Nephron (organoid): ENCODE measurements at regions not wholly inside any gene's neighbourhood (a gene's known extent, or its start where the extent isn't known, plus 50 kb on each side); places are given as distances from the start of the nearest gene placed in this dataset.

Experiments
- H3K27ac Mint-ChIP-seq, 3 experiments: 2 replicates each; pipeline ENCODE4 v1.8.0; 2020; ENCODE audit warnings: mixed read lengths in 3 of 3, mild to moderate bottlenecking in 2 of 3, moderate library complexity in 1 of 3
- H3K27me3 Mint-ChIP-seq: 2 replicates; pipeline ENCODE4 v1.8.0; 2021; ENCODE audit warnings: low read depth, mild to moderate bottlenecking, moderate library complexity, mixed read lengths
- H3K36me3 Mint-ChIP-seq: 2 replicates; pipeline ENCODE4 v1.8.0; 2020; ENCODE audit warnings: low read depth, mixed read lengths
- H3K4me1 Mint-ChIP-seq: 2 replicates; pipeline ENCODE4 v1.8.0; 2020; ENCODE audit warnings: mixed read lengths
- H3K4me3 Mint-ChIP-seq, 3 experiments: 2 replicates each; pipeline ENCODE4 v1.8.0; 2020; ENCODE audit warnings: mild to moderate bottlenecking in 3 of 3, mixed read lengths in 3 of 3, moderate library complexity in 2 of 3
- H3K9me3 Mint-ChIP-seq: 2 replicates; pipeline ENCODE4 v1.8.0; 2020; ENCODE audit warnings: mixed read lengths
- CTCF ChIP-seq, 3 experiments: fragments of 200-600 bp; sonication (generic); IDR thresholded peaks; one replicate each; pipeline ENCODE4 v1.5.0; 2021; ENCODE audit warnings: antibody characterized with exemption in 3 of 3; ENCODE audit not compliant: unreplicated experiment in 3 of 3

- H3K4me1 Mint-ChIP-seq: peaks cover 23% of the 10 kb centered on the region
- H3K36me3 Mint-ChIP-seq: no peaks in the 10 kb centered on the region
- TF ChIP-seq CTCF (IDR thresholded peaks at IDR 0.05; ENCODE audit: unreplicated experiment in 3 of 3): no peak
- peak overlapping the region in 1 of 3 experiments; percentile 18 for H3K27ac Mint-ChIP-seq
- no peak overlapping the region for H3K4me3 Mint-ChIP-seq
- H3K9me3 Mint-ChIP-seq: no peaks in the 10 kb centered on the region
- peaks cover 12% of the 10 kb centered on the region for H3K27me3 Mint-ChIP-seq
Observed at GRCh38 chr6:14819001-14819400, 426.9 kb upstream of the JARID2 start.

GRCh38 chr6:14819840-14820420 lies 425.9 kb upstream of the JARID2 start:
- Mint-ChIP-seq H3K4me3 (no peak overlapping the region), H3K27me3 (peaks cover 11% of the 10 kb centered on the region), H3K27ac (no peak overlapping the region), H3K4me1 (peaks cover 30% of the 10 kb centered on the region), H3K36me3 (no peaks in the 10 kb centered on the region), H3K9me3 (no peaks in the 10 kb centered on the region)
- TF ChIP-seq CTCF (IDR thresholded peaks at IDR 0.05; ENCODE audit: unreplicated experiment in 3 of 3): no peak

- Mint-ChIP-seq H3K27me3 (peaks cover 7% of the 10 kb centered on the region), H3K36me3 (no peaks in the 10 kb centered on the region), H3K27ac (no peak overlapping the region), H3K4me3 (no peak overlapping the region), H3K9me3 (no peaks in the 10 kb centered on the region), H3K4me1 (peaks cover 42% of the 10 kb centered on the region)
- TF ChIP-seq CTCF (IDR thresholded peaks at IDR 0.05; ENCODE audit: unreplicated experiment in 3 of 3): no peak
Observed at GRCh38 chr6:14822012-14822553, 423.8 kb upstream of the JARID2 start.

GRCh38 chr6:14822679-14823078 lies 423.2 kb upstream of the JARID2 start:
- Mint-ChIP-seq H3K4me3 (no peak overlapping the region), H3K27me3 (peaks cover 7% of the 10 kb centered on the region), H3K36me3 (no peaks in the 10 kb centered on the region), H3K4me1 (peaks cover 46% of the 10 kb centered on the region), H3K27ac (peak overlapping the region; percentile 54 to 88 (median 56)), H3K9me3 (no peaks in the 10 kb centered on the region)
- TF ChIP-seq CTCF (IDR thresholded peaks at IDR 0.05; ENCODE audit: unreplicated experiment in 3 of 3): no peak

GRCh38 chr6:14824060-14824459 lies 421.8 kb upstream of the JARID2 start:
- Mint-ChIP-seq H3K36me3 (no peaks in the 10 kb centered on the region), H3K4me3 (no peak overlapping the region), H3K27me3 (peaks cover 6% of the 10 kb centered on the region), H3K9me3 (no peaks in the 10 kb centered on the region), H3K27ac (peak overlapping the region; percentile 60 to 76 (median 73)), H3K4me1 (peaks cover 58% of the 10 kb centered on the region)
- TF ChIP-seq CTCF (IDR thresholded peaks at IDR 0.05; ENCODE audit: unreplicated experiment in 3 of 3): no peak
